ENCODE measurements at regions not wholly inside any gene's neighbourhood (a gene's known extent, or its start where the extent isn't known, plus 50 kb on each side); places are given as distances from the start of the nearest gene placed in this dataset.

DNA sequence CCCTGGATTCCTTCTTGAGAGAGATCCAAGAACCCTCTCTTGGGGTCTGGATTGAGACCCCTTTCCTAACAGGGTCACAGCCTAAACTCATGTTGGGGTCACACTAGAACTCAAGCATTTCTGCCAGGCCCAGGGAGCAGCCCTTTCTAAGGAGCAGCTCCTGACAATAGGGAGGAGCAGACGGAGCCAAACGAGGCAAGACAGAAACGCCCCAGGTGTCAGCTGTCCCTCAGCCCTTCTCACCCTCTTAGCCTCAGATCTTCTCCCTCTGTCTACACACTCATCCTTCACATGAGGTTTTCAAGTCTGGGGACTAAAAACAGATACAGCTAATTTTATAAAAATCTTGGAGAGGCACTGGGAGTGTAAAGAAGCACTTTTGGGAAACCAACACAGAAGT is 157.2 kb downstream of the SOCS6 start:
- no peaks in the 10 kb centered on the region for H3K27me3 ChIP-seq
- DNase-seq (ENCODE audit: low read depth in 1 of 2, low spot score in 1 of 2): no peak
- no peaks in the 10 kb centered on the region for H3K9me3 ChIP-seq (ENCODE audit: low read depth)
- H3K27ac ChIP-seq: no peak overlapping the region
- no peaks in the 10 kb centered on the region for H3K36me3 ChIP-seq
- H3K4me1 ChIP-seq (ENCODE audit: low read depth): peaks cover 8% of the 10 kb centered on the region
- no peak overlapping the region for H3K4me3 ChIP-seq
- TF ChIP-seq, protein P1, sequence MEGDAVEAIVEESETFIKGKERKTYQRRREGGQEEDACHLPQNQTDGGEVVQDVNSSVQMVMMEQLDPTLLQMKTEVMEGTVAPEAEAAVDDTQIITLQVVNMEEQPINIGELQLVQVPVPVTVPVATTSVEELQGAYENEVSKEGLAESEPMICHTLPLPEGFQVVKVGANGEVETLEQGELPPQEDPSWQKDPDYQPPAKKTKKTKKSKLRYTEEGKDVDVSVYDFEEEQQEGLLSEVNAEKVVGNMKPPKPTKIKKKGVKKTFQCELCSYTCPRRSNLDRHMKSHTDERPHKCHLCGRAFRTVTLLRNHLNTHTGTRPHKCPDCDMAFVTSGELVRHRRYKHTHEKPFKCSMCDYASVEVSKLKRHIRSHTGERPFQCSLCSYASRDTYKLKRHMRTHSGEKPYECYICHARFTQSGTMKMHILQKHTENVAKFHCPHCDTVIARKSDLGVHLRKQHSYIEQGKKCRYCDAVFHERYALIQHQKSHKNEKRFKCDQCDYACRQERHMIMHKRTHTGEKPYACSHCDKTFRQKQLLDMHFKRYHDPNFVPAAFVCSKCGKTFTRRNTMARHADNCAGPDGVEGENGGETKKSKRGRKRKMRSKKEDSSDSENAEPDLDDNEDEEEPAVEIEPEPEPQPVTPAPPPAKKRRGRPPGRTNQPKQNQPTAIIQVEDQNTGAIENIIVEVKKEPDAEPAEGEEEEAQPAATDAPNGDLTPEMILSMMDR (IDR thresholded peaks at IDR 0.05; ENCODE audit: low read depth, low read length): no peak

DNA sequence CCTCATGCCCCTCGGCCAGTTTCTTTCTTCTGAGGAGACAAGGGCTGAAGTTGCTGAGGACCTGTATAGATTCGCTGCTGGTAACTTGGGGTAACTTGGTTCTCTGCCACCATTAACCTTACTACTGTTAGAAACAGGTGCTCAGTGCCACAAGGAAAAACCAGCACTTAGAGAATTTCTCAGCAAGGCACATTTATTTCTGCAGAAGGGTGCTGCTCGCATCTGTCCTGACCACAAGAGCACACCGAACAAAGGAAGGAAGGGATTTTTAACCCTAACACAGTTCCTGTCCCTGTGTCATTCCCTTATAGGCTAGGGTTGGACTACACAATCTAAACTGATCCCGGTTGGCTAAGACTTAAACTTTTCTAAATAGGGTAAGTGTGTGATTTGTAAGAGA is 154.1 kb downstream of the SOCS6 start:
- H3K4me3 ChIP-seq: no peak overlapping the region
- DNase-seq (ENCODE audit: low read depth in 1 of 2, low spot score in 1 of 2): no peak
- H3K4me1 ChIP-seq (ENCODE audit: low read depth): no peaks in the 10 kb centered on the region
- no peaks in the 10 kb centered on the region for H3K27me3 ChIP-seq
- H3K9me3 ChIP-seq (ENCODE audit: low read depth): no peaks in the 10 kb centered on the region
- no peak overlapping the region for H3K27ac ChIP-seq
- H3K36me3 ChIP-seq: no peaks in the 10 kb centered on the region
- TF ChIP-seq, protein P1 (IDR thresholded peaks at IDR 0.05; ENCODE audit: low read depth, low read length): no peak

DNA sequence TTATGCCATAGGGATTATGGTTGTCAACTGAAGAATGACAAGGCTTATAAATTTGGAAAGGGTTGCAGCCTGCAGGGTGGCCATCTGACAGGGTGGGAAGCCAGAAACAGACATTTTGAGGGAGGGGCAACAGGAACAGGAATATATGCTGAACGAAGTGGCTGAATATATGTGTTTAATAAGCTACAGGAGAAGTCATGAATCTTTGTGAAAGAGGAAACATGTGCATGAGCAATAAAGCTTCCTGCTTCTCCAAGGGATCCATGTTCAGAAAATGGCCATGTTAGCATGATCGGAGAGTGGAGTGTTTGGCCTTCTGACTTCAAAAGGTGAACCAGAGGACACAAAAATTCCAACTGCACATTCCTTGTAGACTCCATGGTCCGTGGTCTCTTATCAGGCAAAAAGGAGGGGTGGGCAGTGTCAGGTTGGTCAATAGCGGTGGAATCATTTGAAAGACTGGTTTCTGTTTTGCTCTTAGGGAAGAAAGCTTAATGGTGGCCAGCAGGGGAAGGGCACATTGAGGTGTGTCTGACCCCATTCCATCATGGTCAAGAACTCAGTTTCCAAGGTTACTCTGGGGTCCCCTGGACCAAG is 144.1 kb downstream of the SOCS6 start:
- Histone ChIP-seq H3K27me3 (no peaks in the 10 kb centered on the region), H3K9me3 (ENCODE audit: low read depth) (no peaks in the 10 kb centered on the region), H3K4me1 (ENCODE audit: low read depth) (no peaks in the 10 kb centered on the region), H3K4me3 (no peak overlapping the region), H3K27ac (no peak overlapping the region), H3K36me3 (no peaks in the 10 kb centered on the region)
- no peak for DNase-seq (ENCODE audit: low read depth in 1 of 2, low spot score in 1 of 2)
- TF ChIP-seq, protein P1 (IDR thresholded peaks at IDR 0.05; ENCODE audit: low read depth, low read length): no peak

DNA sequence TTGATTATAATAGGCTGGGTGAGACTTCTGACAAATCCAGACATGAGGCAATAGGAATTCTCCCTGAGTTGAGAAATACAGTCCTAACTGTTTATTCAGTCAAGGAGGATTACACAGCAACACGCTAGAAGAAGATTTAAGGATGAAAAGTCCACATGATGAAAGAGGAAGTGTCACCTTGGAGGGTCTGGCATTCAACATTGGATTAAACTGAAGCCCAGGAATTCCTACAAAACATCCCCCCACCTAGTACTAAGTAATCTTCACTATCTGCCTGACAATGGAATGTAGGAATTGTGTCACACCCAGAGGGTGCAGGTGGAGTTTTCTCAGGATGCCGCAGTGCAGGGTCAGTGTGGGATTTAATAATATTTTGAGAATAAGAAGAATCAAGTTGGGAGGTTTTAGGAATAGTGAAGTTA is 142.4 kb downstream of the SOCS6 start:
- no peaks in the 10 kb centered on the region for H3K9me3 ChIP-seq (ENCODE audit: low read depth)
- TF ChIP-seq, protein P1 (IDR thresholded peaks at IDR 0.05; ENCODE audit: low read depth, low read length): no peak
- no peaks in the 10 kb centered on the region for H3K36me3 ChIP-seq
- DNase-seq (ENCODE audit: low read depth in 1 of 2, low spot score in 1 of 2): peak in 1 of 2 donors; percentile 66
- no peaks in the 10 kb centered on the region for H3K27me3 ChIP-seq
- H3K4me3 ChIP-seq: no peak overlapping the region
- H3K27ac ChIP-seq: no peak overlapping the region
- no peaks in the 10 kb centered on the region for H3K4me1 ChIP-seq (ENCODE audit: low read depth)

DNA sequence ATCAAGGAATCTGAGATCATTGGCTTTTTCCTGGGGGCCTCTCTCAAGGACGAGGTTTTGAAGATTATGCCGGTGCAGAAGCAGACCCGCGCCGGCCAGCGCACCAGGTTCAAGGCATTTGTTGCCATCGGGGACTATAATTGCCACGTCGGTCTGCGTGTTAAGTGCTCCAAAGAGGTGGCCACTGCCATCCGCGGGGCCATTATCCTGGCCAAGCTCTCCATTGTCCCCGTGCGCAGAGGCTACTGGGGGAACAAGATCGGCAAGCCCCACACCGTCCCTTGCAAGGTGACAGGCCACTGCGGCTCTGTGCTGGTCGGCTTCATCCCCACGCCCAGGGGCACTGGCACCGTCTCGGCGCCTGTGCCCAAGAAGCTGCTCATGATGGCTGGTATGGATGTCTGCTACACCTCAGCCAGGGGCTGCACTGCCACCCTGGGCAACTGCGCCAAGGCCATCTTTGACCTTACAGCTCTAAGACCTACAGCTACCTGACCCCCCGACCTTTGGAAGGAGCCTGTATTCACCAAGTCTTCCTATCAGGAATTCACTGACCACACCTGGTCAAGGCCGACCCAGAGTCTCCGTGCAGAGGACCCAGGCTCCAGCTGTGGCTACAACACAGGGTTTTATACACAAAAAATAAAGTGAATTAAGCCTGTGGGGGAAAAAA is 141.8 kb downstream of the SOCS6 start:
- no peak overlapping the region for H3K4me3 ChIP-seq
- H3K36me3 ChIP-seq: no peaks in the 10 kb centered on the region
- no peaks in the 10 kb centered on the region for H3K9me3 ChIP-seq (ENCODE audit: low read depth)
- DNase-seq (ENCODE audit: low read depth in 1 of 2, low spot score in 1 of 2): no peak
- H3K4me1 ChIP-seq (ENCODE audit: low read depth): no peaks in the 10 kb centered on the region
- TF ChIP-seq, protein P1 (IDR thresholded peaks at IDR 0.05; ENCODE audit: low read depth, low read length): no peak
- no peak overlapping the region for H3K27ac ChIP-seq
- H3K27me3 ChIP-seq: no peaks in the 10 kb centered on the region

Data from cardiac muscle cell (in vitro differentiated cells and primary cell).